Pancreas (tissue), 10 donors: ENCODE measurements at regions not wholly inside any gene's neighbourhood (a gene's known extent, or its start where the extent isn't known, plus 50 kb on each side); places are given as distances from the start of the nearest gene placed in this dataset.

Experiments used
- ATAC-seq, 4 donors: fragments of 200-7000 bp; cut with Tn5 transposase; one replicate each; pipeline versions ENCODE4 v1.8.0 to v1.9.1; 2020; ENCODE audit warnings: mild to moderate bottlenecking in 4 of 4, moderate library complexity in 4 of 4
- DNase-seq, 6 donors: peaks; one replicate each; pipeline ENCODE4 v3.0.0-alpha.2; 2020
- FAIRE-seq: peaks from 2 replicates; lab custom pipeline; 2012; peaks lifted over from hg19 to GRCh38; lab: Jason Lieb, UNC
- H3K27ac ChIP-seq, 4 donors: fragments of 200-600 bp; sonication (generic); 1 replicate in 3 of 4; 2 replicates in 1 of 4; pipeline versions ENCODE4 v1.5.0 to v1.8.0; 2020
- H3K27me3 ChIP-seq, 4 donors: fragments of 200-600 bp; one replicate each; pipeline ENCODE4 v1.8.0; 2021
- H3K36me3 ChIP-seq, 3 donors: fragments of 200-600 bp; sonication (generic) in 1 of 3; one replicate each; pipeline versions ENCODE4 v1.5.0 to v1.8.0; 2020 to 2021
- H3K4me1 ChIP-seq, 3 donors: fragments of 200-600 bp; one replicate each; pipeline ENCODE4 v1.8.0; 2021
- H3K4me3 ChIP-seq, 4 donors: fragments of 200-600 bp; sonication (generic) in 2 of 4; one replicate each; pipeline versions ENCODE4 v1.5.0 to v1.8.0; 2020 to 2021
- H3K9me3 ChIP-seq, 4 donors: fragments of 200-600 bp; one replicate each; pipeline ENCODE4 v1.8.0; 2021
- CTCF ChIP-seq, 4 donors: fragments of 200-600 bp; sonication (generic) in 3 of 4; IDR thresholded peaks; one replicate each; pipeline versions ENCODE4 v1.5.0 to v1.8.0; 2021; ENCODE audit warnings: antibody characterized with exemption in 4 of 4
- WGBS, 2 donors: extraction: QIAGEN DNeasy Blood & Tissue Kit; methylation state at CpG; one replicate each; pipeline ENCODE4 v1.1.7; 2013; 5-methylcytosine and 5-hydroxymethylcytosine counted together
- intact Hi-C, 3 donors: fragments of 100-400 bp; cut with DNase I; formaldehyde crosslinking; loops; one replicate each; pipeline versions ENCODE4 v1.11.1 to v1.14.2; 2022
- donor health status: healthy with polysubstance abuse.
- donor health status: DM: no; HTN: no; CAD: no; lungs with moderate emphysema.
- donor health status: DM: no; HTN: no; CAD: no.
- donor health status: control.
- donor health status: control.
- donor health status: Bipolar disorder and iron deficiency.
- donor health status: DM: yes; HTN: yes; CAD: no.
- donor health status: DM: no; HTN: no; CAD: no.
- donor health status: DM: no; HTN: no; CAD: no.
- donor health status: DM: yes; HTN: yes; CAD: no.

GRCh38 chr4:175252642-175253041, 334.5 kb downstream of the ADAM29 start:
- Histone ChIP-seq H3K27ac (no peak overlapping the region), H3K36me3 (no peaks in the 10 kb centered on the region), H3K9me3 (no peaks in the 10 kb centered on the region), H3K4me3 (no peak overlapping the region), H3K27me3 (no peaks in the 10 kb centered on the region), H3K4me1 (no peaks in the 10 kb centered on the region)
- intact Hi-C loops, result no loop called here
- no peak for TF ChIP-seq CTCF (IDR thresholded peaks at IDR 0.05)
- no peak for ATAC-seq
- peak in 1 of 6 donors; percentile 15 for DNase-seq
- WGBS, 2 donors, result 76 to 86% methylated on average over 5 of the region's 5 CpGs
- no peak for FAIRE-seq

- no peak for FAIRE-seq
- H3K27ac ChIP-seq, result no peak overlapping the region
- no peaks in the 10 kb centered on the region for H3K27me3 ChIP-seq
- no peaks in the 10 kb centered on the region for H3K36me3 ChIP-seq
- H3K4me1 ChIP-seq, result no peaks in the 10 kb centered on the region
- no peak overlapping the region for H3K4me3 ChIP-seq
- no peak for TF ChIP-seq CTCF (IDR thresholded peaks at IDR 0.05)
- intact Hi-C loops, result no loop called here
- H3K9me3 ChIP-seq, result no peaks in the 10 kb centered on the region
- 60 to 73% methylated on average over 8 of the region's 8 CpGs for WGBS, 2 donors
- no peak for ATAC-seq
- DNase-seq, result no peak
Measured at GRCh38 chr4:175253184-175253902, 335.2 kb downstream of the ADAM29 start.

- DNase-seq (no peak), ATAC-seq (no peak), FAIRE-seq (no peak)
- Histone ChIP-seq H3K27ac (no peak overlapping the region), H3K27me3 (no peaks in the 10 kb centered on the region), H3K4me3 (no peak overlapping the region), H3K9me3 (no peaks in the 10 kb centered on the region), H3K36me3 (no peaks in the 10 kb centered on the region), H3K4me1 (no peaks in the 10 kb centered on the region)
- intact Hi-C loops, result no loop called here
- 75 to 94% methylated on average over 1 of the region's 1 CpG for WGBS, 2 donors
- TF ChIP-seq CTCF (IDR thresholded peaks at IDR 0.05), result no peak
Measured at GRCh38 chr4:175263537-175263936, 345.4 kb downstream of the ADAM29 start.

- TF ChIP-seq CTCF (IDR thresholded peaks at IDR 0.05), result no peak
- intact Hi-C loops, result no loop called here
- Histone ChIP-seq H3K36me3 (no peaks in the 10 kb centered on the region), H3K4me3 (no peak overlapping the region), H3K27ac (no peak overlapping the region), H3K9me3 (no peaks in the 10 kb centered on the region), H3K27me3 (no peaks in the 10 kb centered on the region), H3K4me1 (no peaks in the 10 kb centered on the region)
- no peak for DNase-seq
- no peak for FAIRE-seq
- ATAC-seq, result no peak
- WGBS, 2 donors, result 30 to 36% methylated on average over 2 of the region's 2 CpGs
Measured at GRCh38 chr4:175271010-175271630, 353.0 kb downstream of the ADAM29 start.
